ENCODE measurements at regions not wholly inside any gene's neighbourhood (a gene's known extent, or its start where the extent isn't known, plus 50 kb on each side); places are given as distances from the start of the nearest gene placed in this dataset.

GRCh38 chr15:36254426-36254825 is 325.0 kb upstream of the CDIN1 start:
- no peak for DNase-seq (ENCODE audit: low read depth, low spot score)

GRCh38 chr15:36256404-36256807 is 323.0 kb upstream of the CDIN1 start:
- DNase-seq (ENCODE audit: low read depth, low spot score): no peak

- DNase-seq (ENCODE audit: low read depth, low spot score): no peak
Observed at GRCh38 chr15:36263666-36264065, 315.8 kb upstream of the CDIN1 start.

GRCh38 chr15:36265422-36265821 is 314.0 kb upstream of the CDIN1 start:
- DNase-seq (ENCODE audit: low read depth, low spot score): no peak

- DNase-seq (ENCODE audit: low read depth, low spot score): no peak
Observed at GRCh38 chr15:36271048-36271447, 308.4 kb upstream of the CDIN1 start.

GRCh38 chr15:36275656-36276055 is 303.8 kb upstream of the CDIN1 start:
- DNase-seq (ENCODE audit: low read depth, low spot score): no peak

GRCh38 chr15:36278219-36278618 is 301.2 kb upstream of the CDIN1 start:
- no peak for DNase-seq (ENCODE audit: low read depth, low spot score)

- no peak for DNase-seq (ENCODE audit: low read depth, low spot score)
Observed at GRCh38 chr15:36282821-36283220, 296.6 kb upstream of the CDIN1 start.

GRCh38 chr15:36284911-36285310 is 294.5 kb upstream of the CDIN1 start:
- no peak for DNase-seq (ENCODE audit: low read depth, low spot score)

- DNase-seq (ENCODE audit: low read depth, low spot score): no peak
Observed at GRCh38 chr15:36291501-36291900, 287.9 kb upstream of the CDIN1 start.

- no peak for DNase-seq (ENCODE audit: low read depth, low spot score)
Observed at GRCh38 chr15:36294359-36294758, 285.1 kb upstream of the CDIN1 start.

GRCh38 chr15:36301947-36302346 is 277.5 kb upstream of the CDIN1 start:
- no peak for DNase-seq (ENCODE audit: low read depth, low spot score)

- DNase-seq (ENCODE audit: low read depth, low spot score): no peak
Observed at GRCh38 chr15:36313021-36313420, 266.4 kb upstream of the CDIN1 start.

- DNase-seq (ENCODE audit: low read depth, low spot score): no peak
Observed at GRCh38 chr15:36313736-36314280, 265.6 kb upstream of the CDIN1 start.

- DNase-seq (ENCODE audit: low read depth, low spot score): no peak
Observed at GRCh38 chr15:36315649-36316048, 263.8 kb upstream of the CDIN1 start.

- DNase-seq (ENCODE audit: low read depth, low spot score): no peak
Observed at GRCh38 chr15:36323615-36324014, 255.8 kb upstream of the CDIN1 start.

GRCh38 chr15:36325206-36325605 is 254.2 kb upstream of the CDIN1 start:
- no peak for DNase-seq (ENCODE audit: low read depth, low spot score)

- no peak for DNase-seq (ENCODE audit: low read depth, low spot score)
Observed at GRCh38 chr15:36329592-36329991, 249.8 kb upstream of the CDIN1 start.

- DNase-seq (ENCODE audit: low read depth, low spot score): no peak
Observed at GRCh38 chr15:36330598-36330997, 248.8 kb upstream of the CDIN1 start.

- DNase-seq (ENCODE audit: low read depth, low spot score): no peak
Observed at GRCh38 chr15:36331531-36332275, 247.7 kb upstream of the CDIN1 start.

GRCh38 chr15:36332301-36332700 is 247.1 kb upstream of the CDIN1 start:
- DNase-seq (ENCODE audit: low read depth, low spot score): no peak

- no peak for DNase-seq (ENCODE audit: low read depth, low spot score)
Observed at GRCh38 chr15:36332896-36333295, 246.5 kb upstream of the CDIN1 start.

- DNase-seq (ENCODE audit: low read depth, low spot score): no peak
Observed at GRCh38 chr15:36334059-36334458, 245.4 kb upstream of the CDIN1 start.

- DNase-seq (ENCODE audit: low read depth, low spot score): no peak
Observed at GRCh38 chr15:36335224-36335623, 244.2 kb upstream of the CDIN1 start.
